ENCODE measurements at regions not wholly inside any gene's neighbourhood (a gene's known extent, or its start where the extent isn't known, plus 50 kb on each side); places are given as distances from the start of the nearest gene placed in this dataset.

DNA sequence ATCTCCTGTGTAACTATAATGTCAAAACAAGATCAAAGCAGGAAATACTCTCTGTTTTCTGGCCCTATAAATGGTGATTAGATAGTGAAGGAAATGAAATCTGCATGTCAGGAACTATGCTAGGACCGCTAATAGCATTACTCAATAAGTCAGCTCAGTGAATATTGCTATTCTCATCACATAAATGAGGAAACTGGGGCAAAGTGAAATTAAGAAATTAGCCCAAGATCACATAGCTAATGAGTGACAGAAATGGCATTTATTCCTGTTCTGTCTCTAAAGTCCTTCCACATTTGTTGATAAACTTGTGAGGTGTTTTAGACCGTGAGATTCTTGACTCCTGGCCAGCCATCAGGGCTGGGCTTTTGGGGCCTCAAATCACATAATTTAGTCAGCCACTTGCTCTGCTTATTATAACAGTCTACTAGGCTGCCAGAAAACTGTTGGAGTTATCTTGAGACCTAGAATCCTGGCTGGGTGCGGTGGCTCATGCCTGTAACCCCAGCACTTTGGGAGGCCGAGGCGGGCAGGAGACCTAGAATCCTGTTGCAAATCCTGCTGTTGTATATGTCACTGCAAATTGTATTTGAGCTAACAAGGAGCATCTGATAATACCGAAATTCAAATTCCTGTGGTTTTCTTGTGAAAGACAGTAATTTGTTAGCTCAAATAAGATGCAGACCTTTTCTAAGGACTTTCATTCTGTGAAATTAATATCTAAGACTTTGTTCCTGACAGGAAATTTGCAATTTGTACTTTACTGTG lies 66.5 kb upstream of the SHTN1 start:
- in situ Hi-C loops (cut with MboI): no loop called here
- no peaks in the 10 kb centered on the region for H4K20me1 ChIP-seq (ENCODE audit: control insufficient read depth, insufficient read depth)
- H3K9me3 ChIP-seq (replicated peaks; ENCODE audit: control insufficient read depth, insufficient read depth, low read length): no peaks in the 10 kb centered on the region
- H2AFZ ChIP-seq (ENCODE audit: control insufficient read depth, low read depth, low read length): no peak overlapping the region
- no peak overlapping the region for H3K4me3 ChIP-seq
- no peak overlapping the region for H3K9ac ChIP-seq (ENCODE audit: control insufficient read depth, insufficient read depth, low read length)
- no peak for ATAC-seq
- 50% methylated on average over 6 of the region's 6 CpGs for WGBS (ENCODE audit: insufficient coverage, insufficient replicate concordance, low lambda C conversion rate, missing lambda C conversion rate)
- no peak for DNase-seq (ENCODE audit: low read depth, low spot score)
- no peak overlapping the region for H3K4me2 ChIP-seq (ENCODE audit: control insufficient read depth, insufficient read depth)
- ChIA-PET RAD21 (ENCODE audit: unreplicated experiment) (no interaction called here), CTCF (interaction anchor here (1.4 to 1.7 kb wide), 2 partner anchors 104 to 275 kb away, joined by 3 to 4 read pairs; no protein-coding TSS in a partner anchor), SMC1A (ENCODE audit: uncharacterized antibody, unreplicated experiment) (no interaction called here), POLR2A (no interaction called here)
- no peaks in the 10 kb centered on the region; a peak in 1 of 4 replicates for H3K27me3 ChIP-seq (replicated peaks in 1 of 2; ENCODE audit: control insufficient read depth in 2 of 2, insufficient read depth in 2 of 2, low read length in 1 of 2)
- no peak overlapping the region for H3K27ac ChIP-seq (ENCODE audit: control insufficient read depth, insufficient read depth)
- H3K79me2 ChIP-seq (ENCODE audit: control insufficient read depth, insufficient read depth, low read length): no peaks in the 10 kb centered on the region
- TF ChIP-seq POLR2AphosphoS2 (IDR thresholded peaks at IDR 0.05; ENCODE audit: low read depth, low read length): no peak
- no peak for TF ChIP-seq CHD2 (IDR thresholded peaks at IDR 0.05; ENCODE audit: borderline replicate concordance, low read depth, low read length)
- no peak for TF ChIP-seq PML (IDR thresholded peaks at IDR 0.05; ENCODE audit: low read length)
- TF ChIP-seq CREM (IDR thresholded peaks at IDR 0.05; ENCODE audit: low read depth): no peak
- TF ChIP-seq TARDBP (IDR thresholded peaks at IDR 0.05; ENCODE audit: borderline replicate concordance): no peak
- no peak for TF ChIP-seq ZNF217 (IDR thresholded peaks at IDR 0.05)
- TF ChIP-seq ATF7 (IDR thresholded peaks at IDR 0.05; ENCODE audit: low read depth): no peak
- TF ChIP-seq ATF2 (IDR thresholded peaks at IDR 0.05; ENCODE audit: low read length): no peak
- TF ChIP-seq ASH2L (IDR thresholded peaks at IDR 0.05; ENCODE audit: borderline replicate concordance, low read depth): no peak
- no peak for TF ChIP-seq CHD4 (IDR thresholded peaks at IDR 0.05)
- no peak for TF ChIP-seq RUNX3 (IDR thresholded peaks at IDR 0.05; ENCODE audit: low read length)
- no peak for TF ChIP-seq MTA2 (IDR thresholded peaks at IDR 0.05; ENCODE audit: low read depth)
- TF ChIP-seq CEBPB (IDR thresholded peaks at IDR 0.05; ENCODE audit: borderline replicate concordance in 1 of 2, low read depth in 2 of 2, low read length in 2 of 2): no peak
- no peak for TF ChIP-seq KLF5 (IDR thresholded peaks at IDR 0.05; ENCODE audit: partially characterized antibody)
- no peak for TF ChIP-seq TAF1 (IDR thresholded peaks at IDR 0.05; ENCODE audit: borderline replicate concordance, low read depth, low read length)
- TF ChIP-seq IKZF2 (IDR thresholded peaks at IDR 0.05): no peak
- TF ChIP-seq ZNF207 (IDR thresholded peaks at IDR 0.05; ENCODE audit: borderline replicate concordance): no peak
- TF ChIP-seq CREB1 (IDR thresholded peaks at IDR 0.05; ENCODE audit: low read depth): no peak
- H3K4me1 ChIP-seq (ENCODE audit: control insufficient read depth, insufficient read depth, low read length): no peaks in the 10 kb centered on the region
- intact Hi-C loops (cut with micrococcal nuclease; ENCODE audit: unreplicated experiment): no loop called here
- BruUV-seq (replicated peaks): no TSS peak
- H3K36me3 ChIP-seq (ENCODE audit: control insufficient read depth in 2 of 2, insufficient read depth in 2 of 2, low read length in 1 of 2): no peaks in the 10 kb centered on the region
- FAIRE-seq: no peak

Measured in GM12878 (cell line).